Neural progenitor cell (in vitro differentiated cells): ENCODE measurements at regions not wholly inside any gene's neighbourhood (a gene's known extent, or its start where the extent isn't known, plus 50 kb on each side); places are given as distances from the start of the nearest gene placed in this dataset.

ENCODE experiments used
- EZH2 ChIP-seq: fragments of 200-600 bp; sonication (generic); IDR thresholded peaks from 2 replicates; pipeline ENCODE4 v1.6.1; 2017; ENCODE audit warnings: antibody characterized with exemption, mild to moderate bottlenecking, moderate library complexity
- EZH2phosphoT487 ChIP-seq: fragments of 200-600 bp; sonication (generic); IDR thresholded peaks from 2 replicates; pipeline ENCODE4 v1.6.1; 2017; ENCODE audit warnings: antibody characterized with exemption
- TF ChIP-seq, protein P1 (sequence below): fragments of 200-600 bp; sonication (generic); IDR thresholded peaks from 2 replicates; pipeline ENCODE4 v1.5.1; 2017; ENCODE audit warnings: antibody characterized with exemption, mild to moderate bottlenecking

- no peak for TF ChIP-seq EZH2
- TF ChIP-seq, protein P1, sequence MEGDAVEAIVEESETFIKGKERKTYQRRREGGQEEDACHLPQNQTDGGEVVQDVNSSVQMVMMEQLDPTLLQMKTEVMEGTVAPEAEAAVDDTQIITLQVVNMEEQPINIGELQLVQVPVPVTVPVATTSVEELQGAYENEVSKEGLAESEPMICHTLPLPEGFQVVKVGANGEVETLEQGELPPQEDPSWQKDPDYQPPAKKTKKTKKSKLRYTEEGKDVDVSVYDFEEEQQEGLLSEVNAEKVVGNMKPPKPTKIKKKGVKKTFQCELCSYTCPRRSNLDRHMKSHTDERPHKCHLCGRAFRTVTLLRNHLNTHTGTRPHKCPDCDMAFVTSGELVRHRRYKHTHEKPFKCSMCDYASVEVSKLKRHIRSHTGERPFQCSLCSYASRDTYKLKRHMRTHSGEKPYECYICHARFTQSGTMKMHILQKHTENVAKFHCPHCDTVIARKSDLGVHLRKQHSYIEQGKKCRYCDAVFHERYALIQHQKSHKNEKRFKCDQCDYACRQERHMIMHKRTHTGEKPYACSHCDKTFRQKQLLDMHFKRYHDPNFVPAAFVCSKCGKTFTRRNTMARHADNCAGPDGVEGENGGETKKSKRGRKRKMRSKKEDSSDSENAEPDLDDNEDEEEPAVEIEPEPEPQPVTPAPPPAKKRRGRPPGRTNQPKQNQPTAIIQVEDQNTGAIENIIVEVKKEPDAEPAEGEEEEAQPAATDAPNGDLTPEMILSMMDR: no peak
- no peak for TF ChIP-seq EZH2phosphoT487
These were observed 354.9 kb upstream of the CDH8 start for GRCh38 chr16:62391134-62391533.
